ENCODE measurements at regions not wholly inside any gene's neighbourhood (a gene's known extent, or its start where the extent isn't known, plus 50 kb on each side); places are given as distances from the start of the nearest gene placed in this dataset.
"Not testable (repeated sequence)": the region's sequence is repeated elsewhere in the genome, so short reads cannot be mapped to it uniquely, and the experiment has no call there.

- not testable (repeated sequence) for TF ChIP-seq CTCF (IDR thresholded peaks at IDR 0.05; ENCODE audit: insufficient read depth, low read length, poor library complexity, severe bottlenecking); EZH2phosphoT487 (conservative IDR thresholded peaks at IDR 0.05; ENCODE audit: low read length)
These were observed 684.4 kb upstream of the TPTE start for GRCh38 chr21:9837001-9837400.
